Smooth muscle cell (in vitro differentiated cells): ENCODE measurements at regions not wholly inside any gene's neighbourhood (a gene's known extent, or its start where the extent isn't known, plus 50 kb on each side); places are given as distances from the start of the nearest gene placed in this dataset.

Experiments used
- DNase-seq: peaks from one replicate; lab custom pipeline; 2025; ENCODE audit not compliant: unreplicated experiment; lab: John Stamatoyannopoulos, UW
- H2AFZ ChIP-seq: fragments of 200-600 bp; sonication (generic); 2 replicates; pipeline ENCODE4 v1.6.0; 2016; ENCODE audit warnings: antibody characterized with exemption, low read depth, mild to moderate bottlenecking
- H3F3A ChIP-seq: fragments of 200-600 bp; sonication (generic); 2 replicates; pipeline ENCODE4 v1.6.0; 2017; ENCODE audit warnings: antibody characterized with exemption, low read depth
- H3K27ac ChIP-seq: fragments of 200-600 bp; sonication (generic); 2 replicates; pipeline ENCODE4 v1.5.1; 2016; ENCODE audit warnings: low read depth, mild to moderate bottlenecking
- H3K27me3 ChIP-seq: fragments of 200-600 bp; sonication (generic); 2 replicates; pipeline ENCODE4 v1.6.1; 2016; ENCODE audit warnings: low read depth, mild to moderate bottlenecking
- H3K36me3 ChIP-seq: fragments of 200-600 bp; sonication (generic); 2 replicates; pipeline ENCODE4 v1.5.1; 2016; ENCODE audit warnings: low read depth
- H3K4me1 ChIP-seq: fragments of 200-600 bp; sonication (generic); 2 replicates; pipeline ENCODE4 v1.5.1; 2016; ENCODE audit warnings: low read depth
- H3K4me2 ChIP-seq: fragments of 200-600 bp; sonication (generic); 2 replicates; pipeline ENCODE4 v1.6.0; 2016; ENCODE audit warnings: mild to moderate bottlenecking
- H3K4me3 ChIP-seq: fragments of 200-600 bp; sonication (generic); 2 replicates; pipeline ENCODE4 v1.5.1; 2016; ENCODE audit warnings: mild to moderate bottlenecking
- H3K79me2 ChIP-seq: fragments of 200-600 bp; sonication (generic); 2 replicates; pipeline ENCODE4 v1.6.0; 2016; ENCODE audit warnings: low read depth, mild to moderate bottlenecking
- H3K9ac ChIP-seq: fragments of 200-600 bp; sonication (generic); 2 replicates; pipeline ENCODE4 v1.6.0; 2016; ENCODE audit warnings: low read depth
- H3K9me3 ChIP-seq: fragments of 200-600 bp; sonication (generic); replicated peaks from 2 replicates; pipeline ENCODE4 v1.5.1; 2016; ENCODE audit warnings: low read depth
- H4K20me1 ChIP-seq: fragments of 200-600 bp; sonication (generic); 2 replicates; pipeline ENCODE4 v1.6.0; 2016; ENCODE audit warnings: low read depth
- CTCF ChIP-seq: fragments of 200-600 bp; sonication (generic); IDR thresholded peaks from 2 replicates; pipeline ENCODE4 v1.5.1; 2017; ENCODE audit warnings: borderline replicate concordance, mild to moderate bottlenecking, antibody characterized with exemption; ENCODE audit not compliant: insufficient read depth, poor library complexity, severe bottlenecking
- WGBS: methylation state at CpG from one replicate; pipeline ENCODE4 v1.1.7; 2016; ENCODE audit warnings: low lambda C conversion rate; 5-methylcytosine and 5-hydroxymethylcytosine counted together

DNA sequence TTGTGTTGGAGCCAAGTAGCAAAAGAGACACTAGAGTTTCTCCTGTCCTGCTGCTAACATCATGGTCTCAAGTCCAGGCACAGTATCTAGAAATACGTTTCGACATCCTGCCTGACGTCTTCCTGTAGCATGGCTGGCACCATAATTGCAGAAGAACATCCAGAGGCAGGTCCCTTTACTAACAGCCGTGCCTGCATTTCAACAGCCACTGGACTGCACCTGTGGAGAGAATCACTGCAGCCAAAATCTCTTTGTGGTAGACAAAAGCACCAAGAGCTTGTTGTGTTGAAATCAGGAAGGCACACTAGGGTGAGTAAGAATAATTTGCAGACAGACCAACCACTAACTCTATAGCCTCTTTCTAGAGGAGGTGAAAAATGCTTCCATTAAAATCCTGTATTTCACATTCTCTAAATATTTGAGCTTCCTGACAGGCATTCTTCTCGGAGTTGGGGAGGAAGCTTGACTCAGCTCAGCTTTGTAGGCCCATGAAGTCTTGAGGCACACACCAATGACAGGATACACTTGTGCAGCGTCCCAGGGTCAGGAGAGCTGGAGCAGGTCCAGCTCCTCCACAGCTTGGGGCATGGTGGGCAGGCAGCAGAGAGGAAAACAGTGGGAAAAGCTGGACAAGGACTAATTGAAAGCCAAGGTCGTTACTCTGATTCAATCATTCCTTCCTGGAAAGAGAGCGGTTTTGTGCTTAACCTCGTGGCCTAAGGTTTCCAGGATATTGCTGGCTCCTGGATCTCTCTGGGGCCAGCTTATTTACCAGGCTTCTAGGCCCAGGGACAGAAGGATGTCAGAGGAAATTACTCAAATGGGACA is 244.9 kb downstream of the FAM43A start:
- H3K9ac ChIP-seq = no peak overlapping the region
- WGBS = 37% methylated on average over 9 of the region's 9 CpGs
- TF ChIP-seq CTCF = no peak
- DNase-seq = no peak
- no peaks in the 10 kb centered on the region for H3K79me2 ChIP-seq
- no peaks in the 10 kb centered on the region for H3K36me3 ChIP-seq
- H3F3A ChIP-seq = peaks cover 14% of the 10 kb centered on the region
- peaks cover 4% of the 10 kb centered on the region for H3K4me1 ChIP-seq
- no peak overlapping the region for H2AFZ ChIP-seq
- H3K9me3 ChIP-seq = no peaks in the 10 kb centered on the region
- peak overlapping the region; percentile 45 for H3K4me2 ChIP-seq
- H4K20me1 ChIP-seq = no peaks in the 10 kb centered on the region
- no peak overlapping the region for H3K4me3 ChIP-seq
- no peaks in the 10 kb centered on the region for H3K27me3 ChIP-seq
- H3K27ac ChIP-seq = peak overlapping the region; percentile 65

DNA sequence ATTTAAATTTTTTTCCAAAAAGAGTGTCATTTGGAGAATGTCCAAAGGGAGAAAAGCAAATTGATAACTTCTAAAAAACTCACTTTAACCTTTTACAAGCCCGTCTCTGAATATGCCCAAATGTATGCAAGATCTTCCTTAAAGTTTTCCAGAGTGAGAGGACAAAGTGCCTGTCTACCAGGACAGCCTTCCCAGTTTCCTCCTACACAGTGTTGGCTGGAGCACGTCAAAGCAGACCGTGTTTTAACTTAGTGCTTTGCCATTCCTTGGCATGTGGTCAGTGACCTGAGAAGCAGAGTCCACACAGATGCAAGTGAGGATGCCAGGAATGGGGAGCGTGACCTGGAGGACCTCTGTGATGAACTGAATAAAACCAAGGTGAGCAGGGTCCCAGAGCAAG is 245.7 kb downstream of the FAM43A start:
- H3K27me3 ChIP-seq = no peaks in the 10 kb centered on the region
- no peak overlapping the region for H3K9ac ChIP-seq
- peak overlapping the region; percentile 65 for H3K27ac ChIP-seq
- H3K9me3 ChIP-seq = no peaks in the 10 kb centered on the region
- peak overlapping the region; percentile 37 for H3K4me2 ChIP-seq
- peaks cover 4% of the 10 kb centered on the region for H3K4me1 ChIP-seq
- H2AFZ ChIP-seq = peak overlapping the region; percentile 53
- no peaks in the 10 kb centered on the region for H3K79me2 ChIP-seq
- WGBS = 49% methylated on average over 4 of the region's 4 CpGs
- no peaks in the 10 kb centered on the region for H3K36me3 ChIP-seq
- no peaks in the 10 kb centered on the region for H4K20me1 ChIP-seq
- H3F3A ChIP-seq = peaks cover 14% of the 10 kb centered on the region
- no peak for DNase-seq
- TF ChIP-seq CTCF = no peak
- H3K4me3 ChIP-seq = no peak overlapping the region

GRCh38 chr3:194931865-194932264 is 246.2 kb downstream of the FAM43A start:
- H3K4me3 ChIP-seq = no peak overlapping the region
- H3K79me2 ChIP-seq = no peaks in the 10 kb centered on the region
- peaks cover 4% of the 10 kb centered on the region for H3K4me1 ChIP-seq
- DNase-seq = no peak
- H3F3A ChIP-seq = peaks cover 14% of the 10 kb centered on the region
- H3K4me2 ChIP-seq = peak overlapping the region; percentile 37
- 71% methylated on average over 2 of the region's 2 CpGs for WGBS
- H4K20me1 ChIP-seq = no peaks in the 10 kb centered on the region
- H3K9ac ChIP-seq = no peak overlapping the region
- no peak overlapping the region for H2AFZ ChIP-seq
- no peaks in the 10 kb centered on the region for H3K36me3 ChIP-seq
- no peaks in the 10 kb centered on the region for H3K9me3 ChIP-seq
- H3K27me3 ChIP-seq = no peaks in the 10 kb centered on the region
- peak overlapping the region; percentile 65 for H3K27ac ChIP-seq
- TF ChIP-seq CTCF = no peak

GRCh38 chr3:194933465-194933864 is 247.8 kb downstream of the FAM43A start:
- Histone ChIP-seq H2AFZ (no peak overlapping the region), H3K36me3 (no peaks in the 10 kb centered on the region), H4K20me1 (no peaks in the 10 kb centered on the region), H3K9me3 (no peaks in the 10 kb centered on the region), H3K79me2 (no peaks in the 10 kb centered on the region), H3K4me1 (peaks cover 2% of the 10 kb centered on the region), H3K4me3 (no peak overlapping the region), H3K27ac (no peak overlapping the region), H3F3A (peaks cover 14% of the 10 kb centered on the region), H3K4me2 (no peak overlapping the region), H3K27me3 (no peaks in the 10 kb centered on the region), H3K9ac (no peak overlapping the region)
- TF ChIP-seq CTCF = no peak
- 90% methylated on average over 5 of the region's 5 CpGs for WGBS
- DNase-seq = no peak
